ENCODE measurements at regions not wholly inside any gene's neighbourhood (a gene's known extent, or its start where the extent isn't known, plus 50 kb on each side); places are given as distances from the start of the nearest gene placed in this dataset.
A peak's percentile ranks its signal among the peaks of the same experiment; 100 is the strongest.

DNA sequence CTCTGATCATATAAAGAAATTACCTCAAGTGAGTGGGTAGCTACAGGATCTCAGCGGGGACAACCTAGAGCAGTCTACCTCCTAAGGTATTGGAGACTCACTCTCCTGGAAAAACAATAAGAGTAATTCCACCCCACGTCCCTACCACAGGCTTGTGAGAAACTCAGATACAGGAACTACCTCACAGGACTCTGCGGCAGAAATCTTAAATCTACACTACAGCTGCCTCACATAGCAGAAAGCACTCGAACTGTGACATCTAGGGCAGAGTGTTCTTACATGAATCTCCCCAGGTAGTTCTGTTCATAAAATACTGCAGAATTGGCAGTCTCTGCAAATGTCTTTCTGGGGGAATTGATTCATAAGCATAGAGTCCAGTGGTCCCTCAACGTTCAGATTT is 382.9 kb upstream of the IL12A start:
- Histone ChIP-seq H3K4me3 (ENCODE audit: low read depth, low read length) (no peak overlapping the region), H3K27me3 (ENCODE audit: control insufficient read depth, insufficient read depth, low read length) (peaks cover 3% of the 10 kb centered on the region), H3K36me3 (ENCODE audit: control insufficient read depth, insufficient read depth, low read length) (no peaks in the 10 kb centered on the region)
- FAIRE-seq (no peak), DNase-seq (ENCODE audit: low read depth) (no peak)
- no peak for TF ChIP-seq CTCF (IDR thresholded peaks at IDR 0.05; ENCODE audit: insufficient read depth, low read length, severe bottlenecking)

GRCh38 chr3:159607856-159608255 is 380.8 kb upstream of the IL12A start:
- DNase-seq (ENCODE audit: low read depth) (no peak), FAIRE-seq (no peak)
- Histone ChIP-seq H3K27me3 (ENCODE audit: control insufficient read depth, insufficient read depth, low read length) (no peaks in the 10 kb centered on the region), H3K36me3 (ENCODE audit: control insufficient read depth, insufficient read depth, low read length) (no peaks in the 10 kb centered on the region), H3K4me3 (ENCODE audit: low read depth, low read length) (no peak overlapping the region)
- no peak for TF ChIP-seq CTCF (IDR thresholded peaks at IDR 0.05; ENCODE audit: insufficient read depth, low read length, severe bottlenecking)

DNA sequence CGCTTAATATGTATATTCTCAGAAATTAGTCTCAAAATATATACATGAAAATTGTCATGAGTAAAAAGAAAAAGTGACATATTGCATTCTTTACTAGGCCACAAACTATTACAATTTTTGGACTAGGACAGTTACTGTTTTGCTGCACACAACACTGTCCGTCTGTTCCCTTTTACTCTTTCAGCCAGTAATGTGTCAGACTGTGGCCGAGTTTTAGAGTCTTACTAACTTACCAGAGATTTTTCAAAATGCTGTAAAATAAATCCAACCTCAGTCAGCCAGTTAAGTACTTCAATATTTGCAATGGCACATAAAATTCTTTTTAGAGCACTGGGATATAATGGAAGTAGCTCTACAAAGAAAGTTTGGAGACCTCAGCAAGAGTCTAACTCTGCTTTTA is 380.3 kb upstream of the IL12A start:
- no peak for FAIRE-seq
- no peak for TF ChIP-seq CTCF (IDR thresholded peaks at IDR 0.05; ENCODE audit: insufficient read depth, low read length, severe bottlenecking)
- DNase-seq (ENCODE audit: low read depth) = no peak
- Histone ChIP-seq H3K4me3 (ENCODE audit: low read depth, low read length) (no peak overlapping the region), H3K27me3 (ENCODE audit: control insufficient read depth, insufficient read depth, low read length) (no peaks in the 10 kb centered on the region), H3K36me3 (ENCODE audit: control insufficient read depth, insufficient read depth, low read length) (no peaks in the 10 kb centered on the region)

- Histone ChIP-seq H3K27me3 (ENCODE audit: control insufficient read depth, insufficient read depth, low read length) (no peaks in the 10 kb centered on the region), H3K4me3 (ENCODE audit: low read depth, low read length) (no peak overlapping the region), H3K36me3 (ENCODE audit: control insufficient read depth, insufficient read depth, low read length) (no peaks in the 10 kb centered on the region)
- no peak for TF ChIP-seq CTCF (IDR thresholded peaks at IDR 0.05; ENCODE audit: insufficient read depth, low read length, severe bottlenecking)
- no peak for DNase-seq (ENCODE audit: low read depth)
- no peak for FAIRE-seq
These were observed 379.0 kb upstream of the IL12A start for GRCh38 chr3:159609625-159610024.

DNA sequence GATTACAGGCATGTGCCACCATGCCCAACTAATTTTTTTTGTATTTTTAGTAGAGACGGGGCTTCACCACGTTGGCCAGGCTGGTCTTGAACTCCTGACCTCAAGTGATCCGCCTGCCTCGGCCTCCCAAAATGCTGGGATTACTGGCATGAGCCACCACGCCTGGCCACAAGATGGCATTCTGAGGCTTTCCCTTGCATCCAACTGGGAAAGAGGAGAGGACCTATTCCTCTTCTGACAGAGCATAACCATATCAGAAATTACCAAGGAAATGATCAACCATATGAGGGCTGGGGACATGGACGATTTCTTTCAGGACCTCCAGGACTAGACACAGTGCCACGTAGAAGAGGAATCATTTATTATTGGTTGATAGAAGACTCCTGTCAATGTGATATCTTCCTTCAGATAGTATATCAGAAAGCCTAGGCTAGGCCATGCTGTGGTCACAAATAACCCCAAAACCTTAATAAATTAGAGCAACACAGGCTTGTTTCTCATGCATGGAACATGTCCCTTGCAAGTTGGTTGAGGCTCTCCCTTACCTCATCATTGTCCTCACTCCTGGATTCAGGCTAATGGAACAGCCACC is 372.3 kb upstream of the IL12A start:
- Histone ChIP-seq H3K27me3 (ENCODE audit: control insufficient read depth, insufficient read depth, low read length) (no peaks in the 10 kb centered on the region), H3K4me3 (ENCODE audit: low read depth, low read length) (no peak overlapping the region), H3K36me3 (ENCODE audit: control insufficient read depth, insufficient read depth, low read length) (no peaks in the 10 kb centered on the region)
- DNase-seq (ENCODE audit: low read depth) (peak; percentile 48), FAIRE-seq (no peak)
- TF ChIP-seq CTCF (IDR thresholded peaks at IDR 0.05; ENCODE audit: insufficient read depth, low read length, severe bottlenecking) = peak; percentile 65

DNA sequence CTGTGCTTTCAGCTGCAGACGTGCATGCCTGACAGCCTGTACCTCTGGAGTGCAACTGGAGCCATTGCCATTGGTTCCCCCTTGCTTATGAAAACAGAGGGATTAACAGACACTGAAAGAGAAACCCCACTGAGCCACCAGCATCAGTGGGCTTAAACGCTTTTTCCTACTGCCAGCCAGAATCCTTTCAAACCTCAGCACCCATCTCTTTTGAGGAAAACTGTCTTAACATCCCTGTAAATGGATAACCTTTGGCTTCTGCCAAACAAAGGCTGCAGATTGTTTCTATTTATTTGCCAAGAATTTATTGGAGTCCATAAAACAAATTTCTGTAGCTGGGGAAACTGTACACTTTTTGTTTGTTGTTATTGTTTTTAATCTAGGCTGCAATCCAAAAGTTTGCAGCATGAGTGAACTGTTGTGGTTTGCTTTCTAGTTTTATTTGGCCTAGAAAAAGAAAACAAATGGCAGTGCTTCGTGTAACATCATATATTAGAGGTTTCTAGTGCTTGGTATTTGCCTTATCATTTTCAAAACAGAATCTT is 369.2 kb upstream of the IL12A start:
- TF ChIP-seq CTCF (IDR thresholded peaks at IDR 0.05; ENCODE audit: insufficient read depth, low read length, severe bottlenecking) = no peak
- no peak overlapping the region for H3K4me3 ChIP-seq (ENCODE audit: low read depth, low read length)
- H3K27me3 ChIP-seq (ENCODE audit: control insufficient read depth, insufficient read depth, low read length) = no peaks in the 10 kb centered on the region
- no peak for FAIRE-seq
- no peak for DNase-seq (ENCODE audit: low read depth)
- H3K36me3 ChIP-seq (ENCODE audit: control insufficient read depth, insufficient read depth, low read length) = no peaks in the 10 kb centered on the region

All from bronchial epithelial cell (primary cell).